B cell (primary cell): ENCODE measurements at regions not wholly inside any gene's neighbourhood (a gene's known extent, or its start where the extent isn't known, plus 50 kb on each side); places are given as distances from the start of the nearest gene placed in this dataset.

Experiments
- ATAC-seq: fragments of 200-7000 bp; cut with Tn5 transposase; one replicate; pipeline ENCODE4 v1.10.0; 2021; ENCODE audit warnings: low read depth, mild to moderate bottlenecking, moderate number of reproducible peaks, moderate library complexity
- CTCF ChIA-PET: fragments of 350-600 bp; sonication (Branson Sonifier 250); formaldehyde crosslinking; loops from one replicate; lab custom pipeline; 2021; ENCODE audit warnings: antibody characterized with exemption, inconsistent platforms; lab: Charles Lee
- POLR2A ChIA-PET: fragments of 350-600 bp; sonication (Branson Sonifier 250); formaldehyde crosslinking; loops from one replicate; lab custom pipeline; 2021; ENCODE audit warnings: antibody characterized with exemption; lab: Charles Lee
- DNase-seq: peaks from one replicate; pipeline ENCODE4 v3.0.0; 2013
- H2AFZ ChIP-seq: 2 replicates; pipeline ENCODE4 v1.6.1; 2012; ENCODE audit warnings: mild to moderate bottlenecking, low read depth, low read length; ENCODE audit not compliant: insufficient read depth, poor library complexity, severe bottlenecking
- H3K27ac ChIP-seq, 2 donors: 1 replicate in 1 of 2; 2 replicates in 1 of 2; pipeline ENCODE4 v1.5.1; 2012 to 2013; ENCODE audit warnings: low read length in 2 of 2, mild to moderate bottlenecking in 2 of 2, moderate library complexity in 1 of 2
- H3K27me3 ChIP-seq, 4 experiments: fragments of 200-600 bp in 1 of 4; sonication (generic) in 1 of 4; replicated peaks in 1 of 4; 1 replicate in 2 of 4; 2 replicates in 2 of 4; pipeline versions ENCODE4 v1.6.1 to v1.7.0; 2013 to 2016; ENCODE audit warnings: low read length in 3 of 4, mild to moderate bottlenecking in 2 of 4, mixed read lengths in 1 of 4, moderate library complexity in 1 of 4; ENCODE audit not compliant: insufficient read depth in 4 of 4, control insufficient read depth in 3 of 4; ENCODE audit errors: control extremely low read depth in 1 of 4
- H3K36me3 ChIP-seq, 2 experiments: replicated peaks in 1 of 2; 1 replicate in 1 of 2; 2 replicates in 1 of 2; pipeline versions ENCODE4 v1.6.1 to v1.7.1; 2013; ENCODE audit warnings: low read length in 1 of 2; ENCODE audit not compliant: insufficient read depth in 2 of 2, control insufficient read depth in 1 of 2; ENCODE audit errors: control extremely low read depth in 1 of 2, extremely low read depth in 1 of 2
- H3K4me1 ChIP-seq, 2 donors: fragments of 200-600 bp in 1 of 2; sonication (generic) in 1 of 2; 1 replicate in 1 of 2; 2 replicates in 1 of 2; pipeline versions ENCODE4 v1.5.1 to v1.6.1; 2013 to 2017; ENCODE audit warnings: low read length in 2 of 2; ENCODE audit not compliant: control insufficient read depth in 2 of 2, insufficient read depth in 2 of 2
- H3K4me2 ChIP-seq: replicated peaks from 2 replicates; pipeline ENCODE3; 2012; ENCODE audit warnings: mild to moderate bottlenecking, low read depth, low read length; ENCODE audit not compliant: poor library complexity, severe bottlenecking
- H3K4me3 ChIP-seq, 5 experiments: fragments of 200-600 bp in 1 of 5; sonication (generic) in 1 of 5; 1 replicate in 3 of 5; 2 replicates in 2 of 5; pipeline versions ENCODE4 v1.5.1 to v1.7.0; 2011 to 2016; ENCODE audit warnings: low read length in 4 of 5, mild to moderate bottlenecking in 4 of 5, low read depth in 2 of 5, control low read depth in 1 of 5, moderate library complexity in 1 of 5; ENCODE audit not compliant: insufficient read depth in 1 of 5; ENCODE audit errors: control extremely low read depth in 1 of 5, extremely low read depth in 1 of 5
- H3K79me2 ChIP-seq: fragments of 200-600 bp; sonication (generic); one replicate; pipeline ENCODE4 v1.6.0; 2016; ENCODE audit warnings: low read length; ENCODE audit not compliant: control insufficient read depth, insufficient read depth
- H3K9ac ChIP-seq: fragments of 200-600 bp; sonication (generic); 2 replicates; pipeline ENCODE4 v1.6.1; 2017; ENCODE audit warnings: mild to moderate bottlenecking, low read length, moderate library complexity
- H3K9me3 ChIP-seq, 3 donors: one replicate each; pipeline versions ENCODE4 v1.6.1 to v1.7.1; 2013; ENCODE audit warnings: low read length in 2 of 3; ENCODE audit not compliant: control insufficient read depth in 2 of 3, insufficient read depth in 1 of 3; ENCODE audit errors: control extremely low read depth in 1 of 3
- H4K20me1 ChIP-seq: 2 replicates; pipeline ENCODE4 v1.6.0; 2012; ENCODE audit warnings: mild to moderate bottlenecking, low read length; ENCODE audit not compliant: insufficient read depth, control insufficient read depth, poor library complexity, severe bottlenecking
- H3K27ac Mint-ChIP-seq: one replicate; pipeline ENCODE4 v1.8.0; 2021; ENCODE audit warnings: mixed read lengths
- H3K27me3 Mint-ChIP-seq: one replicate; pipeline ENCODE4 v1.8.0; 2021; ENCODE audit warnings: mixed read lengths
- H3K4me1 Mint-ChIP-seq: one replicate; pipeline ENCODE4 v1.8.0; 2021; ENCODE audit warnings: mixed read lengths
- H3K4me3 Mint-ChIP-seq: one replicate; pipeline ENCODE4 v1.8.0; 2021; ENCODE audit warnings: mixed read lengths
- H3K9me3 Mint-ChIP-seq: one replicate; pipeline ENCODE4 v1.8.0; 2022; ENCODE audit warnings: mixed read lengths; ENCODE audit not compliant: insufficient read depth
- EZH2 ChIP-seq: IDR thresholded peaks from 2 replicates; pipeline ENCODE4 v1.6.1; 2012; ENCODE audit warnings: borderline replicate concordance, low read depth, mild to moderate bottlenecking, moderate library complexity, low read length; ENCODE audit not compliant: insufficient read depth, poor library complexity, severe bottlenecking
- whole genome bisulfite sequencing: methylation state at CpG from one replicate; pipeline ENCODE4 v1.1.5; 2013; ENCODE audit warnings: missing lambda C conversion rate; ENCODE audit not compliant: insufficient coverage; 5-methylcytosine and 5-hydroxymethylcytosine counted together
- intact Hi-C: fragments of 100-400 bp; cut with micrococcal nuclease; formaldehyde crosslinking; loops from one replicate; pipeline ENCODE4 v1.10.0; 2022
- TF ChIP-seq, protein P1 (sequence below): fragments of 200-600 bp; IDR thresholded peaks from one replicate; pipeline ENCODE4 v1.8.0; 2022; ENCODE audit warnings: antibody characterized with exemption, mild to moderate bottlenecking

DNA sequence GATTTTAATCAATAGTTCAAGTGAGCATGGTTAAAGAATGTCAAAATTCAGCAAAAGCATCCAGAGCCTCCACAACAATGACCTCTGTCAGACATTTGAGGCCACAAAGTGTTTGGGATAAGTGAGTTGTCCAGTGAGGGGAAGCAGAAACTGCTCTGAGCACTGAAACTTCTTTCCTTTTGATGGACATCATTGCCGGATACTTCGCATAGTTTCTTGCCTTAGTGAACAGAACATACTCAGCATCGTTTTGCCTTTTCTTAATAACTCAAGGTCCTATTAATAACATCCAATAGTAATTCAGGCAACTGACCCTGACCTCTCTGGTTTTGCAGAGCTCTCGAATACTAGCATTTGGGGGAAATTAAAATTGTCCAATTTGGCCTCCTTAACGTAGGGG, 78.6 kb downstream of the EDN3 start:
- intact Hi-C loops: no loop called here
- CTCF ChIA-PET: interaction anchor here (0.7 kb wide), 1 partner anchor 171 kb away, joined by 3 read pairs; no protein-coding TSS in a partner anchor
- H3K27me3 Mint-ChIP-seq: peaks cover 29% of the 10 kb centered on the region

GRCh38 chr20:59381689-59382088, 81.3 kb downstream of the EDN3 start:
- Histone ChIP-seq H3K79me2 (no peaks in the 10 kb centered on the region), H3K9me3 (peaks cover 0 to 17% (median 0%) of the 10 kb centered on the region in 3 donors), H4K20me1 (no peaks in the 10 kb centered on the region), H3K4me3 (no peak overlapping the region), H3K4me1 (peaks cover 0 to 7% of the 10 kb centered on the region in 2 donors), H3K27me3 (peaks cover 0 to 12% (median 2%) of the 10 kb centered on the region in 4 experiments), H3K27ac (no peak overlapping the region), H3K36me3 (no peaks in the 10 kb centered on the region), H3K4me2 (no peak overlapping the region), H2AFZ (no peak overlapping the region), H3K9ac (no peak overlapping the region)
- Mint-ChIP-seq H3K27ac (no peak overlapping the region), H3K9me3 (no peaks in the 10 kb centered on the region), H3K27me3 (peaks cover 18% of the 10 kb centered on the region), H3K4me1 (no peaks in the 10 kb centered on the region), H3K4me3 (no peak overlapping the region)
- WGBS: 91% methylated on average over 7 of the region's 8 CpGs
- TF ChIP-seq EZH2: no peak
- TF ChIP-seq, protein P1, sequence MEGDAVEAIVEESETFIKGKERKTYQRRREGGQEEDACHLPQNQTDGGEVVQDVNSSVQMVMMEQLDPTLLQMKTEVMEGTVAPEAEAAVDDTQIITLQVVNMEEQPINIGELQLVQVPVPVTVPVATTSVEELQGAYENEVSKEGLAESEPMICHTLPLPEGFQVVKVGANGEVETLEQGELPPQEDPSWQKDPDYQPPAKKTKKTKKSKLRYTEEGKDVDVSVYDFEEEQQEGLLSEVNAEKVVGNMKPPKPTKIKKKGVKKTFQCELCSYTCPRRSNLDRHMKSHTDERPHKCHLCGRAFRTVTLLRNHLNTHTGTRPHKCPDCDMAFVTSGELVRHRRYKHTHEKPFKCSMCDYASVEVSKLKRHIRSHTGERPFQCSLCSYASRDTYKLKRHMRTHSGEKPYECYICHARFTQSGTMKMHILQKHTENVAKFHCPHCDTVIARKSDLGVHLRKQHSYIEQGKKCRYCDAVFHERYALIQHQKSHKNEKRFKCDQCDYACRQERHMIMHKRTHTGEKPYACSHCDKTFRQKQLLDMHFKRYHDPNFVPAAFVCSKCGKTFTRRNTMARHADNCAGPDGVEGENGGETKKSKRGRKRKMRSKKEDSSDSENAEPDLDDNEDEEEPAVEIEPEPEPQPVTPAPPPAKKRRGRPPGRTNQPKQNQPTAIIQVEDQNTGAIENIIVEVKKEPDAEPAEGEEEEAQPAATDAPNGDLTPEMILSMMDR: no peak
- ChIA-PET CTCF (no interaction called here), POLR2A (no interaction called here)
- intact Hi-C loops: no loop called here
- no peak for ATAC-seq
- no peak for DNase-seq

More for the DNA sequence above, 78.6 kb downstream of the EDN3 start:
- Histone ChIP-seq H3K9ac (no peak overlapping the region), H3K36me3 (no peaks in the 10 kb centered on the region), H3K4me2 (no peak overlapping the region), H3K27me3 (peaks cover 0 to 12% (median 3%) of the 10 kb centered on the region in 4 experiments), H3K79me2 (no peaks in the 10 kb centered on the region), H3K9me3 (peaks cover 0 to 7% (median 0%) of the 10 kb centered on the region in 3 donors), H3K4me1 (no peaks in the 10 kb centered on the region), H2AFZ (no peak overlapping the region), H3K4me3 (no peak overlapping the region), H3K27ac (no peak overlapping the region), H4K20me1 (no peaks in the 10 kb centered on the region)
- H3K4me1 Mint-ChIP-seq: no peaks in the 10 kb centered on the region
- no peak overlapping the region for H3K27ac Mint-ChIP-seq
- POLR2A ChIA-PET: no interaction called here
- H3K9me3 Mint-ChIP-seq: no peaks in the 10 kb centered on the region
- DNase-seq: no peak
- no peak overlapping the region for H3K4me3 Mint-ChIP-seq
- 77% methylated on average over 4 of the region's 5 CpGs for WGBS
- ATAC-seq: no peak
- TF ChIP-seq, protein P1: no peak
- TF ChIP-seq EZH2: no peak
